GM18520 (cell line): ENCODE measurements at regions not wholly inside any gene's neighbourhood (a gene's known extent, or its start where the extent isn't known, plus 50 kb on each side); places are given as distances from the start of the nearest gene placed in this dataset.
"Not testable (repeated sequence)": the region's sequence is repeated elsewhere in the genome, so short reads cannot be mapped to it uniquely, and the experiment has no call there.

Experiments used
- ATAC-seq: cut with Tn5 transposase; IDR thresholded peaks from one replicate; pipeline ENCODE4 v1.9.1; 2021; ENCODE audit not compliant: unreplicated experiment

DNA sequence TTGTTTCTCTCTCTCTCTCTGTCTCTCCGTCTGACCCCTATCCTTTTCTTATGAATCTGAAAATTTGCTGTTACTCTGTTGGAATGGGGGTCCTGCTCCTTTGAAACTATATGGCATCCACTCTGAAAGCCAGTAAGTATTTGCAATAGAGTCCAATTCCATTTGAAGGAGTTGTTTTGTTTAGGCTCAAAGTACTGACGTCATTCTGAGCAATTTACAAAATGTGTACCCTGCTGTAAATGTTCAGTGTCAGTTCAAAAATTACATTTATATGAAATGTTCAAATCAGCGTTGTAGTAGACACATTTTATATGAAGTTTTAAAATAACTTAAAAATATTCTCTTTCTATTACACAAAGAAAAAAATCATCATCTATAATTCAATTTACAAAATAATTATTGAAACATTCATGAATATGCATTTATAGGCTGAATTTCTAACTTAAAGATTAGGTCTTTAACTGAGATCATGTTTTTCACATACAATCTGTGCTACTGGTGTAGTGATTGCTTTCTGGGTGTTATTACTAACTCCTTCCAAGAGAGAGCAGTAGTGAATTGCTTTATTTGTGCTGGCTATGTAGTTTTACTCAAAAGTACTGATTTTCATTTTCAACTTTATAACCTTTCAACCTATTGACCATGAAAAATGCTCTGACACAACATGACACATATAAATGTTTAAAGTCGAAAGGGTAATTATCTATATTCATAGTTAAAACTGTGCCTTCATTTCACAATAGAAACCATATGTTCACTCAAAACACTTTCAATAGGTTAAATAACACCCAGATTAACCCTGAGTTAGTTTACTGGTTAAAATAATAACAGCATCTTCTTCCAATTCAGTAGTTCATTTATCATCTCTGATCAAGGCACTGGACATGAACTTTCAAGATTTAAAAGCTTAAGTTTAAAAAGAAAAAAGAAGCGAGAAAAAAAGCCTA is 253.1 kb upstream of the ADGRL4 start:
- no peak for ATAC-seq

DNA sequence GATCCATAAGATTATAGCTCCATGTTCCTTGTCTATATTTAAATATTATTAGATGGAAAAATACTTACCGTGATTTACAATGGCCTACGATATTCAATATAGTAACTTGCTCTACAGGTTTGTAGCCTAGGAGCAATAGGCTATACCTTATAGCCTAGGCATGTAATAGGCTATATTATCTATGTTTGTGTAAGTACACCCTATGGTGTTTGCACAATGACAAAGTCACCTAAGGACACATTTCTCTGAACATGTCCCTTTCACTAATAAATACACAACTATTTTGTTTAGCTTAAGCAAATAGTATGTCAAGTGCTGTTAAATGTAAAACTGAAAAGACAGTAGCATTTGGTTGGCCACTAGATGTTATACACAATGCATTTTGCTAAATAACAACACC is 248.9 kb upstream of the ADGRL4 start:
- ATAC-seq: no peak

DNA sequence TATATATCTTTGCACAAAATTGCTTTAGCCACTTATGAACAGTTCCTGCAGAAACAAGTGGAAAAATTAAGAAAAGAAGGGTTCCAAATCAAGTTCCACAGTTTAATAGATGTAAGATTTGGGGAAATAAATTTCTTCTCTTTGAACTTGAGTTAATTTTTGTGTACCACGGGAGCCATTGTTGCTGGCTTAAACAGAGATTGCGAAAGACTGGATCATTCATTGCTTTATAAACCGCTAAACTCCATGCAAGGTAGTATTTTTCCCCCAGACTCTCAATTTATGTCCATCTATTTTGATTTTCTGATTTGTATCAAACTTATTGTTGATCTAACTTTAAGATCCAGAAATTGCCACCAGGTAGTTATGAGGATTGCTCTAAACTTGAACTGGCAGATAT is 246.1 kb upstream of the ADGRL4 start:
- ATAC-seq: no peak

DNA sequence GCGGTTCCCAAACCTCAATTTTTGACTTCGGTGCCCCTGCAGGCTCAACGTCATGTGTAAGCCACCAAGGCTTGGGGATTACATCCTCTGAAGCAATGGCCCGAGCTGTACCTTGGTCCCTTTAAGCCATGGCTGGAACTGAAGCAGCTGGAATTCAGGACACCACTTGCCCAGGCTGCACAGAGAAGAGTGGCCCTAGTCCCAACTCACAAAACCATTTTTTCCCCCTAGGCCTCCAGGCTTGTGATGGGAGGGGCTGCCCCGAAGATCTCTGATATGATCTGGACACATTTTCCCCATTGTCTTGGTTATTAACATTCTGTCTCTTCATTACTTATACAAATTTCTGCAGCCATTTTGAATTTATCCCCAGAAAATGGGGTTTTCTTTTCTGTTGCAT is 233.3 kb upstream of the ADGRL4 start:
- ATAC-seq: no peak

DNA sequence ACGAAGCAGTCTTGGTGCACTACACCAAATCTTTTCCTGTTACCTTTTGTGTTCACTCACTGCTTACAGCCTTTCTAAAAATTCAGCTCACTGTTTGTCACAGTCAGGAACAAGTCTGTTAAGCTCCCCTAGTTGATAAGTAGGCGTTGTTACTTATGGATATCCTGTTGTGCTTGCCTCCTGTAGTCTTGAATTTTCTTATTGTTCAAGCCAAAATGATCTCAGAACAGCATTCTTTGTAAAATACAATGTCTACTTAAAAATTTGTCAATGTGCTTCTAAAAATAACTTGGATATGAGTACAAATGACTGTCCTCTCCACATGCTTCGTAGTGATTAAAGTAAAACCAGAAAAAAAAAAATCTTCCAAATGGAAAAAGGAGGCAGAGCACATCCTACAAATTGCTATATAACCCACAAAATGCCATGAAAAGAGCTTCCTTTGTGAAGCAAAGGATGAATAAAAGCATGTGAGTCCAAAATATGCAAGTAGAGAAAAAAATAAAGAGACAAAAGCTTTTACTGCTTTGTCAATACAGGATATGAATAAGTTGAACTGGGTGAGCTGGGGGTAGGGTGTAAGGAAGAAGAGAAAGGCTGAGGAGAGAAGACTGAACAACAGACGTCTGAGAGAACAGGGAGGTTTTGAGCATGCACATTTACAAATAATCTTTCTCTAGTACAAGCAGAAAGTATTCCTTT is 228.9 kb upstream of the ADGRL4 start:
- no peak for ATAC-seq

DNA sequence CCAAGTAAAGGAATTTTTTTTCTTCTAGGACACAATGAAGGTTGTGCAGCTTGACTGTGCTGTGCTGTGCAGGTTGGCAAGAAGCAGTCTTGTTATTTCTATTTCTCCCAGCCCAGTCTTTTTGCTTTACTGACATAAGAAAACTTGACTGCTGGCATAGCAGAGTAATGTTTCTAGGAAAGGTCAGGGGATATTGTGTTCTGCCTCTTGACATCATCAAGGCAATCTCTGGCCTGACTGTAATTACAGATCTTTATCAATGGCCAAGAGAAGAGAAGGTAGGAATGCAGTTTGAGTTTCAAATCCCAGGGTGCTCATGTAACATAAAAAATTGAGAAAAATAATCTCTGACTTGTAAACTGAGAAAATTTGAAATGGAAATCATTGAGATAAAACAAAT is 226.3 kb upstream of the ADGRL4 start:
- no peak for ATAC-seq

DNA sequence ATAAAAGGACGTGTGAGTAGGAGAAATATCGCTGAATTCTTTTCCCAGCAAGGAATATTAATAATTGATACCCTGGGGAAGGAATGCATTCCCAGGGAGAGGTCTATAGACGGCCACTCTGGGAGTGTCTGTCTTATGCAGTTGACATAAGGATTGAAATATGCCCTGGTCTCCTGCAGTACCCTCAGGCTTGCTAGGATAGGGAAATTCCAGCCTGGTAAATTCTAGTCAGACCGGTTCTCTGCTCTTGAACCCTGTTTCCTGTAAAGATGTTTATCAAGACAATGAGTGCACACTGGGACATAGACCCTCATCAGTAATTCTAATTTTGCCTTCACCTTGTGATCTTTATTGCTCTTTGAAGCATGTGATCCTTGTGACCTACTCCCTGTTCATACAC is 224.2 kb upstream of the ADGRL4 start:
- not testable (repeated sequence) for ATAC-seq

DNA sequence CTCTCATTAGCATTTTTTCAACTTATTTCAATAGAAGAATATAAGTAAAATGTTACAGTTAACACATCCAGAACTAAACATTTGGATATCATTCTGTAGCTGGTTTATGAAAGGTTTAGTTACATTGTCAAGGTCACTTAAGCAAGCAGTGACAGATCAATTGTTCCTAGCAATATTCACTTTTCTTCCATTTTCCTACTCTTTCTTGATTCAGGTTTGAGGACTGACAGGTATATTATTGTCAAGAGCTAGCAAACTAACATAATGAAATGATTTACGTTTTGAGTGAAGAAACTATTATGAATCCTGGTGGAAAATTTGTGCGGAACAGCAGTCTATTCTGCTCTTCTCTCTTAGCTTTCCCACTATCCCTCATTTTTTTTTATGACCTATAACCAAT is 220.4 kb upstream of the ADGRL4 start:
- no peak for ATAC-seq

DNA sequence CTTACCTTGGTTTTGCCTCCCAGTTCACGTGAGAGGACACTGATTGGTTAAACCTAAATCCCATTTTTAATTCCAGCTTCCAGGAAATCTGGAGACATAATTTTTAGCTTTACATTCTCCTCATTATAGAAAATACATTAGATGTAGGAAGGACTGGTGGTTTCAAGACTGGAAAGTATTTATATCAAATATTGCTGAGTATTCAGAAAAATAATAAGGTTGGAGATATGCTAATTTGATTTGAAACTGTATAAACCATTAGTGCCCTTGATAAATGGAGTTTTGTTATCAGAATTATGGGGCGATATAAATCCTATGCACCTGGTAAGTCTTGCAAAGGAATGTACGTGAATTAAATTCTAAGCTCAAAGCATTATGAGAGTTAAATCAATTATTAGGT is 218.0 kb upstream of the ADGRL4 start:
- ATAC-seq: no peak

DNA sequence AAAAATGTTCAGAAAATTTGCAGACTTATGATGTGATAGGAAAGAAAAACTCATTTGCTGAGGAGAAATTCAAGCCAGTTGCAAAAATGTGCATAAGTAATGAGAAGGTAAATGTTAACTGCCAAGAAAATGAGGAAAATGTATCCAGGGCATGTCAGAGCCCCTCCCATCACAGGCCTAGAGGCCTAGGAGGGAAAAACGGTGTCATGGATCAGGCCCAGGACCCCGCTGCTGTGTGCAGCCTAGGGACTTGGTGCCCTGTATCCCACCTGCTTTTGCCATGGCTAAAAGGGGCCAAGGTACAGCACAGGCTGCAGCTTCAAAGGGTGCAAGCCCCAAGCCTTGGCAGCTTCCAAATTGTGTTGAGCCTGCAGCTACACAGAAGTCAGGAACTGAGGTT is 214.0 kb upstream of the ADGRL4 start:
- no peak for ATAC-seq

DNA sequence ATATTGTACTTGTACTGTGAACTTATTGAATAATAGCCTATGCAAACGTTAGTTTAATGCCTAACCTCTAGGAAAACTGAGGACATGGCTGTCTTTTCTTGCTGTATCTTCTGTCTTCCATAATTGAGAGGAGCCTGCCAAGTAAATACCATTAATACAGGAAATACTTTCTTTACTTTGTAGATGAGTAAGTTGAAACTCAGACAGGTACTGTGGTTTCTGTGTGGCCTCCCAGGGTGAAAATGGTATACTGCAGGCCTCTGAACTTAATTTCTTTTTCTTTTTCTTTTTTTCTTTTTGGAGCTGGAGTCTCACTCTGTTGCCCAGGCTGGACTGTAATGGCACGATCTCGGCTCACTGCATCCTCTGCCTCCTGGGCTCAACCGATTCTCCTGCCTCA is 208.8 kb upstream of the ADGRL4 start:
- ATAC-seq: no peak

DNA sequence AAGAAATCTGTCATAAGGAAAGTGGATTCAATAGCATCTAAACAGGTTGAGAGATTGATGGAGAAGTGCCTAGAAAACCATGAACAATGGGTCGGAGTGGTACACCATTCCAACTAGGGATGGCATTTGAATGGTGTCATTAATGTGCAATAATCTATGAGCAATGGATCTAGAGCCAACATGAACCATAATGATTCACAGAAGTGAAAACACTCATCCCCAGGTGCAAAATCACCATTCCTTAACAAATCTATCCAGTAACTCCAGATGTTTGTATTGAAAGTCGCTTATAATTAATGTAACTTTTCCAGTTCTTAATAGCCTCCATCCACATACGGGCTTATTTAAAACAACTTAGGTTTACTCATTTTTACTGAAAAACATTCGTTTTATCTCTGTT is 201.3 kb upstream of the ADGRL4 start:
- no peak for ATAC-seq

DNA sequence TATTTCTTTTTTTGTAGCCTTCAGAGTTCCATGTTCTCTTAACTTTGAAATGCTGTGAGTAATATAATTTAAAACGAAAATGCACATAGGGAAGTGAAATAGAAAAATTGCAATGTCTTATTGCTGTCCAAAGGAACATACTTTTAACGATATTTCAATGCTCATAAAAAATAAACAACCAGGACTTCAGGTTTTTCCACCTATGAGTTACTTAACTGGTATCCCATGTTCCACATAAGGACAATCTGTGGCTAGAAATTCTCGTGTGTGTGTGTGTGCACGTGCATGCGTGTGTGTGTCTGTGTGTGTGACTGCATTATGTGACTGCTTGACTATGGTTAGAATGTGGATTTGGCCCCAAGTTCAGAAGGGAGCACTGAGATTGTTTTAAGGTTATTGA is 200.8 kb upstream of the ADGRL4 start:
- no peak for ATAC-seq

DNA sequence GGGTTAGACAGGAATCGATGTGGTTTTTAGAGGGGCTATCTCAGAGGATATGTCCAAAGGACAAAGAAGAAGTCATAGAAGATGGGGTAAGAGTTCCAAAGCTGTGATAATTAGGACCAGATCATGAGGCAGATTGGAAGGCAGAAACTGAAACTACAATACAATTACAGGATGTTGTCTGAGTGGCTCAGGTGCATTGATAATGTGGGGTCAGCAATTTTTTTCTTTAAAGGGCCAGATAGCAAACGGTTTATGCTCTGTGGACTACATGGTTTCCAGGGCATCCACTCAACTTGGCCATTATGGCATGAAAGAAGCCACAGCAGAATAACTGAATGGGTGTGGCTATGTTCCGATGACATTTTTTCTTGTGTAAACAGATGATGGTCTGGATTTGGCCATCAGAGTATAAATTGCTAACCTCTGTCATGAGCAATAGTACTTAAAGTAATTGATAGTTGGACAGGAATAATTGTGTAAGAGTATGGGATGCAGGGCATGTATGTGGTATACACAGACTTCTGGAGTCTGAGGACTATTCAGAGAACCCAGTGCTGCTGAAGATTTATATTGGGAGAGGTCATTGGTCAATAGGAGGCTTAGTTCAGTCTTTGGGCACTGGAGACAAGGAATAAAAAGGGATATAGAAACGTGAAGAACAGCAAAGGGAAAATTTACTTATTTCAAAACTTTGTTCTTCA is 198.4 kb upstream of the ADGRL4 start:
- ATAC-seq: no peak

DNA sequence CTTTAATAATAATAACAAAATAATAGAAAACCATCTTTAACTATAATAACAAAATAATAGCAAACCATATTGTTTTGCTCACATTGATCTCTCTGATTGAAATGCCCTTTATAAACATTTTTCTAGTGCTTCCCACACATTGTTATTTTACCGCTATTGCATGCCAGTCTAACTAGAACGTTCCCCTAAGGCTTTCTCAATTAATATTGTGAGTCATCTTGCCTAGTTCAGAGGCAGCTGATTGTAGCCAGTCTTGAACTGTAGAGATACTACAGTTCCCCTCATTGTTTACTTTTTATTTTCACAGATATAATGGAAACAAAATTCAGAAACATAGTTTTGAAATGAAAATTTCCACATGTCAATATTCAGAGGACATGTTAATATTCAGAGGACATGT is 192.3 kb upstream of the ADGRL4 start:
- no peak for ATAC-seq

DNA sequence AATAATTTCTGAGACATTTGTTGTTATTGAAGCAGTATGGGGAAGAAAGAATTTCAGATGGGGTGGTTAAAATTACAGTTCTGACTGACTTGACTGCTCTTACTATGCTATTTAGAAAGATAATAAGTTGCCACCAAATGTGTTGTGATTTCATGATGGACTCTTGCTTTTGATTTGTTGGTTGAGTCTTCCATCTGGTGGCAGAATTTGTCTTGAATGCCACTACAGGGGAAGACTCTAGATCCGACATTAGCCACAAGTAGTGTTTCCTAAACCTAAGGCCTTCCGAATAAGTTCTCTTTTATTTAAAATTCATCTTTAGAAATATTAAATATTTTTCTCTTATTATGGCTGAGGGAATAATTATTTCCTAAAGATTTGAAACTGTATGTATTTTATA is 190.9 kb upstream of the ADGRL4 start:
- ATAC-seq: no peak

DNA sequence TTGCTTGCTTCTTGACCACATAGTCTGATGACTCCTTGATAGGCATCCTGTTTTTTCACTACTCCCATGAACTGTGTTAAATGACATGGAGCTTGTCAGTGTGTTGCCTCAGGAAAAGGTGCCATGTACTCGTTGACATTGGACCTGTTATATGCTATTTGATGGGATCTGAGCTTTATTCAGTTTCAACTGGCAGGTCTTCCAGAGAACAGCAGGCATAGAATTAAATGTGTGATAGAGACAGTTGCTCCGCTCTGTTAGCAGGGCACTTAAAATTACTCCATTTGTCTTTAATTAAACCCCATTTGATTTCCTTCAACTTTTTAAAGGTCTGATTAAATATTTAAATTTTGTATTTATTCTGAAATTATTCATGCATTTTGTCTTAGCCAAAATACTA is 189.7 kb upstream of the ADGRL4 start:
- ATAC-seq: no peak

DNA sequence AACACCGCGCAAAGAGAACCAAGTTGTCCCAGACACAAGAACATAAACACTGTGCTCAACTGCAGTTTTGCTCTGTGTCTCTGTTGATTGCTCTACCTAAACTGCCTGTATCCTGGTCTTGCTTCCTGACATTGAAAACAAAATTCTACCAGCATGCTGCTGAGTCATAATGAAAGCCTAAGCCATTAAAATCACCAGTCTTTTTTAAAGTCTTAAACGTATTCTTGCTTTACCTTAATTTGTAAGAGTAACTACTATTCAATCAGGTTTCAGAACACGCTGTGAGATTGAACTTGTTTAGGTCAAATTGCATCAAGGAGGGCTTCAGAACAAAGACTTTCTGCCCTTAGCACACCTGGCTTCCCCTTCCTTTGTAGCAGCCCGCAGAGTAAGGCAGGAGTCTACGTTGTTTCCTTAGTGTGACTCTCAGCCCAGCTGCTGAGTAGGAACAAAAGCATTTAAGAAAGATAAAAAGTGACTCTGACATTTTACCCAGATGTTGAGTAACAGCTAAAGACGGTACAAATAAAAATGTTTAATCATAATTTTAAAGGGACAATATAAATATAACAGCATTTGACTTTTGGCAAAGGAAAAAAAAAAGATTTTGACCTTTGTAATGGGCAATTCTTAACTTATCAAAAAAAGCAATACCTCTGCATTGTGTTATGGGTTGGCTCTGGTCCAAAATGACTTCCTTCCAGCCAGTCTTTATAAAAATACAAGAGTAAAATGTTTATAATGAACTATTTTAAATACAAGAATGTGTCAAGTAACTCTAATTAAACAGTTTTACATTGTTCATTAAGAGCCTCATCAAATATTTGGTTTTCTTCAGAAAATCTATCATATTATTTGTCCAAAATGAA is 186.9 kb upstream of the ADGRL4 start:
- ATAC-seq: no peak

DNA sequence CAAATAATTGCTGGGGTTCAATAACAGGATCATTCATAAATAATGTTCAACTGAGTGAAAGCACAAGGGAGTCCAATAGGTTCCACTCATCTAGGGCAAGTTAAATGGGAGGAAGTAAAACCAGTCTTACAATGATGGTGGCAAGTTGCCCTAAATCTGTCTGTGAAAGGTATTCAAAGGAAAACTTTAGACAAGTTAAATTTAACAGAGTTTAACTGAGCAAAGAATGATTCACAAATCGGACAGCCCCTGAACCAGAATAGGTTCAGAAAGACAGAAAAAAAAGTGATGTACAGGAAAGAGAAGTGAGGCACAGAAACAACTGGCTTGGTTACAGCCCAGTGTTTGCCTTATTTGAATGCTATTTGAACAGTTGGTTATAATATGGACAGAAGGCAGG is 183.5 kb upstream of the ADGRL4 start:
- no peak for ATAC-seq

DNA sequence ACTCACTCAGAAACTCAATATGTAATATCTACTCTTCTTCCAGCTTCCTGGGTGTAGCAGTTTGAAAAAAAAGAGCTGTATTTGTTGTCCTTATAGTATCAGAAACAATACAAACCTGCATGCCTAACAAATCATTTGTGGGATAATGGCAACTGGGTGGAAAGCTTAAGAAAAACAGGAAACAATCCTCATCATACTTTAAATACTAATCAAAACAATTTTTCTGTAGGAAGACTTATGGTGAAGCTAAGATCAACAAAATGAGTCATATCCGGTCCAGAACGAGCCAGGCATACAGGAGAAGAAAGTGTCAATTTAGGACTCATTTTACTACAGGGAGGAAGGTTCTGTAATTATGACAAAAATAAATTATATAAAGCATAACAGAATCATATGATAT is 181.8 kb upstream of the ADGRL4 start:
- no peak for ATAC-seq

DNA sequence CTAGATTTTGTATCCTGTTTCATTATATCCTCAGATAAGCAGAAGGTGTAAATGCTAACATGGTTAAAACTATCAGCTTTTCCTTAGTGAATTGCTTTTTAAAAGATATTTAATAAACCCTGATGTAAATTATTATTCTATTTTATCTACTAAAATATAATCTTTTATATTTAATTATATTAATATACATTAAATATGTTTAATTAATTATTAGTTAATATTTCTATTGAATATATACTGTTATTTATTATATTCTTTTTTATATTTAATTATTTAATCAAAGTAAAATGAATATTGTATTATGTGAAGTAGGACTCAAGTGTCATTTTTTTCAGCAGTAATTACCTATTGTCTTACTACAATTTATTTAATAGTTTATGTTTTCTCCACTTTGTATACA is 179.7 kb upstream of the ADGRL4 start:
- no peak for ATAC-seq
